Caco-2 (cell line): ENCODE measurements at regions not wholly inside any gene's neighbourhood (a gene's known extent, or its start where the extent isn't known, plus 50 kb on each side); places are given as distances from the start of the nearest gene placed in this dataset.

Source experiments
- BruUV-seq: library from RNA; stranded (reverse); fragments of 400-500 nt; replicated peaks from 2 replicates; lab custom pipeline; 2021; lab: Mats Ljungman, UMichigan
- CTCF ChIA-PET: fragments of 300-600 bp; sonication (Branson Sonifier 250); formaldehyde crosslinking; loops from one replicate; lab custom pipeline; 2022; ENCODE audit warnings: antibody characterized with exemption; lab: Charles Lee
- POLR2A ChIA-PET: fragments of 300-600 bp; sonication (Branson Sonifier 250); formaldehyde crosslinking; loops from one replicate; lab custom pipeline; 2022; ENCODE audit warnings: antibody characterized with exemption; lab: Charles Lee
- DNase-seq, 2 experiments: peaks; one replicate each; pipeline versions ENCODE4 v3.0.0 to v3.0.0-alpha.2; 2020 to 2022
- H3K27me3 ChIP-seq: replicated peaks from 2 replicates; pipeline ENCODE4 v1.6.0; 2011; ENCODE audit warnings: low read length; ENCODE audit not compliant: control insufficient read depth, insufficient read depth
- H3K36me3 ChIP-seq: 2 replicates; pipeline ENCODE4 v1.5.1; 2011; ENCODE audit warnings: low read length; ENCODE audit not compliant: control insufficient read depth, insufficient read depth
- H3K4me1 ChIP-seq: fragments of 250-450 bp; sonication (Bioruptor Pico); 2 replicates; pipeline ENCODE4 v1.5.1; 2020; ENCODE audit warnings: mild to moderate bottlenecking
- H3K4me3 ChIP-seq: 2 replicates; pipeline ENCODE4 v1.5.1; 2011; ENCODE audit warnings: low read depth, mild to moderate bottlenecking, control low read depth, low read length
- H3K9me3 ChIP-seq: fragments of 250-450 bp; sonication (Bioruptor Pico); 2 replicates; pipeline ENCODE4 v1.5.1; 2020; ENCODE audit warnings: mild to moderate bottlenecking, moderate library complexity
- H3K27ac Mint-ChIP-seq: one replicate; pipeline ENCODE4 v1.8.0; 2022; ENCODE audit warnings: mixed read lengths; ENCODE audit not compliant: unreplicated experiment
- H3K27me3 Mint-ChIP-seq: one replicate; pipeline ENCODE4 v1.8.0; 2022; ENCODE audit warnings: mixed read lengths; ENCODE audit not compliant: insufficient read depth, unreplicated experiment
- H3K36me3 Mint-ChIP-seq: one replicate; pipeline ENCODE4 v1.8.0; 2022; ENCODE audit warnings: mild to moderate bottlenecking, mixed read lengths; ENCODE audit not compliant: insufficient read depth, unreplicated experiment
- H3K4me1 Mint-ChIP-seq: one replicate; pipeline ENCODE4 v1.8.0; 2022; ENCODE audit warnings: low read depth, mixed read lengths; ENCODE audit not compliant: unreplicated experiment
- H3K4me3 Mint-ChIP-seq: one replicate; pipeline ENCODE4 v1.8.0; 2022; ENCODE audit warnings: mild to moderate bottlenecking, moderate library complexity, mixed read lengths; ENCODE audit not compliant: unreplicated experiment
- H3K9me3 Mint-ChIP-seq: one replicate; pipeline ENCODE4 v1.8.0; 2022; ENCODE audit warnings: mixed read lengths; ENCODE audit not compliant: unreplicated experiment
- CTCF ChIP-seq, 2 experiments: fragments of 200-600 bp in 1 of 2; IDR thresholded peaks; 1 replicate in 1 of 2; 2 replicates in 1 of 2; pipeline versions ENCODE4 v1.5.1 to v1.8.0; 2011 to 2022; ENCODE audit warnings: antibody characterized with exemption in 1 of 2, control low read depth in 1 of 2, inconsistent platforms in 1 of 2, low read depth in 1 of 2, low read length in 1 of 2, mild to moderate bottlenecking in 1 of 2, moderate library complexity in 1 of 2; ENCODE audit not compliant: insufficient read depth in 1 of 2, severe bottlenecking in 1 of 2, unreplicated experiment in 1 of 2
- intact Hi-C: fragments of 100-400 bp; cut with micrococcal nuclease; formaldehyde crosslinking; loops from one replicate; pipeline ENCODE4 v1.10.0; 2022; ENCODE audit not compliant: unreplicated experiment

DNA sequence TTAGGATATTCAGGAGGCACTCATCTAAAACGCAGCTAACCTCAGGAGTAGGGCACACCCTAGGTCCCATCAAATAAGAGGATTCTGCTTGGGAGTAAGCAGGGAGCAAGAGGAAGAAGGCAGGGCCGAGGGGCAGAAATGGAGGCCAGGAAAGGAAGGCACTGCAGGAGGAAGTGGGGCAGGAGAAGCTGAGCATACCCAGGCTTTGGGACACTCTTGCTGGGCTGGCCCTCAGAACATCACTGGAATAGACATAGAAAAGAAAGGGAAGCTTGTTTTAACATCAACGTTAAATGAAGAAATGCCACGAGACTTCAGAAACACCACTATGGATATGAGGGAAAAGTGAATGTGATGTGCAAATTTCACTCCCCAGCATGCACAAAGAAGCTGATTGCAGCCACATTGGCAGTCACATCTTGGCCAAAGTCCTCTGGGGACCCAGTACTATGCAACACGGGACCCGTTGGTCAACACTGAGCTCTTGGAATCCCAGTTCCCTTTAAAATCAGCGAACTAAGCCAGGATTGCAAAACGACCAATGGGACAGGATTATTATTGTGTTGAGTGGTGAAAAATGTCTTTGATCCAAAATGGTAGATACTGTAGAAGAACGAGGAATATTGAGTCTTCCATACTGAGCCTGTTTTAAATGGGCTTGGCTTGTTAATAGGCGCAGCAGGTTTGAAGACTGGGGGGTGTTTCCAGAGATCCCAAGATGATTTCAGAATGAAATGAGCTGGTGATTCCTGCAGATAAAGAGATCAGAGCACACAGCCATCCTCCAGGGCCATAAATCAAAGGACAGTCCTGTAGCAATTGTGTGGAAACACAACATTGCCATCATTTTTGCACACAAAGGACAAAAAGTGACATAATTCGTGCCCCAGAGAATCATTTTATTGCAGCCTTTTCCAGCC, 152.4 kb downstream of the TOMM20 start:
- H3K4me3 Mint-ChIP-seq = peak overlapping the region; percentile 62
- Histone ChIP-seq H3K4me1 (peaks cover 90% of the 10 kb centered on the region), H3K36me3 (no peaks in the 10 kb centered on the region), H3K9me3 (no peaks in the 10 kb centered on the region), H3K4me3 (no peak overlapping the region), H3K27me3 (no peaks in the 10 kb centered on the region)
- BruUV-seq = TSS peak; percentile 78
- H3K4me1 Mint-ChIP-seq = peaks cover 78% of the 10 kb centered on the region
- intact Hi-C loops = loop anchor here (1.0 to 5.0 kb wide), 10 partner anchors 11 to 364 kb away; no protein-coding TSS in a partner anchor
- H3K9me3 Mint-ChIP-seq = no peaks in the 10 kb centered on the region
- POLR2A ChIA-PET = interaction anchor here (0.5 to 2.5 kb wide), 12 partner anchors 11 to 603 kb away, joined by 3 to 37 read pairs (median 5); partner anchors contain the start of gene COA6
- peak; percentile 73 to 79 for DNase-seq
- CTCF ChIA-PET = interaction anchor here (0.5 to 2.6 kb wide), 9 partner anchors 13 to 376 kb away, joined by 3 to 17 read pairs (median 4); no protein-coding TSS in a partner anchor
- peaks cover 17% of the 10 kb centered on the region for H3K36me3 Mint-ChIP-seq
- no peaks in the 10 kb centered on the region for H3K27me3 Mint-ChIP-seq
- no peak for TF ChIP-seq CTCF (IDR thresholded peaks at IDR 0.05; ENCODE audit: insufficient read depth in 1 of 2, low read depth in 1 of 2, low read length in 1 of 2, severe bottlenecking in 1 of 2, unreplicated experiment in 1 of 2)
- H3K27ac Mint-ChIP-seq = peak overlapping the region; percentile 94

- ChIA-PET CTCF (interaction anchor here (0.5 to 2.6 kb wide), 6 partner anchors 15 to 376 kb away, joined by 3 to 17 read pairs (median 4); no protein-coding TSS in a partner anchor), POLR2A (interaction anchor here (1.0 to 2.5 kb wide), 10 partner anchors 12 to 363 kb away, joined by 3 to 37 read pairs (median 8); no protein-coding TSS in a partner anchor)
- TSS peak; percentile 74 for BruUV-seq
- intact Hi-C loops = loop anchor here (1.0 to 5.0 kb wide), 10 partner anchors 12 to 363 kb away; no protein-coding TSS in a partner anchor
- Mint-ChIP-seq H3K9me3 (no peaks in the 10 kb centered on the region), H3K36me3 (peaks cover 20% of the 10 kb centered on the region), H3K27me3 (no peaks in the 10 kb centered on the region), H3K4me3 (peak overlapping the region; percentile 62), H3K4me1 (peaks cover 84% of the 10 kb centered on the region), H3K27ac (peak overlapping the region; percentile 94)
- Histone ChIP-seq H3K27me3 (no peaks in the 10 kb centered on the region), H3K9me3 (no peaks in the 10 kb centered on the region), H3K4me1 (peaks cover 92% of the 10 kb centered on the region), H3K36me3 (no peaks in the 10 kb centered on the region), H3K4me3 (no peak overlapping the region)
- peak; percentile 91 to 93 for DNase-seq
- TF ChIP-seq CTCF (IDR thresholded peaks at IDR 0.05; ENCODE audit: insufficient read depth in 1 of 2, low read depth in 1 of 2, low read length in 1 of 2, severe bottlenecking in 1 of 2, unreplicated experiment in 1 of 2) = no peak
These were observed 153.3 kb downstream of the TOMM20 start for GRCh38 chr1:234975122-234975940.
